Stimulated activated CD8-positive, alpha-beta memory T cell treated with anti-CD3 and anti-CD28 coated beads, Interleukin-15, amount 100 ng/mL, for 48 hours (primary cell): ENCODE measurements at regions not wholly inside any gene's neighbourhood (a gene's known extent, or its start where the extent isn't known, plus 50 kb on each side); places are given as distances from the start of the nearest gene placed in this dataset.
"Not testable (repeated sequence)": the region's sequence is repeated elsewhere in the genome, so short reads cannot be mapped to it uniquely, and the experiment has no call there.

ENCODE experiments used
- DNase-seq, 2 donors: peaks; one replicate each; pipeline ENCODE4 v3.0.0-alpha.2; 2020; ENCODE audit warnings: low read depth in 2 of 2

DNA sequence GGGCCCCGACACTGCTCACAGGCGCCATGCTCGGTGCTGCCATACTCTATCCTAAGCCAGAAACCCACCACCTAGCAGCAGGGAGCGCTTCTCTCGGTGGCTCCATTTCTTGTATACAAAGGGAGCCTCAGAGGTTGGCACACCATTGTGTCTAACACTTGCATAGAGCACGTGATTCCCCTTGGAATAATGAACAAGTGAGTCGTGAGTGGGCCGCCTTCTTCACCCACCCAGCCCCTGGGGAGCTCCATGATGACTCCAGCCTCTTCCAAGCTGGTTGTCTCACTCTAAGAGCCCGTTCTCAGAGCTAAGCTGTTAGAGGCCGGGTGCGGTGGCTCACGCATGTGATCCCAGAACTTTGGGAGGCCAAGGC, 82.3 kb upstream of the ZNF469 start:
- DNase-seq, result no peak

DNA sequence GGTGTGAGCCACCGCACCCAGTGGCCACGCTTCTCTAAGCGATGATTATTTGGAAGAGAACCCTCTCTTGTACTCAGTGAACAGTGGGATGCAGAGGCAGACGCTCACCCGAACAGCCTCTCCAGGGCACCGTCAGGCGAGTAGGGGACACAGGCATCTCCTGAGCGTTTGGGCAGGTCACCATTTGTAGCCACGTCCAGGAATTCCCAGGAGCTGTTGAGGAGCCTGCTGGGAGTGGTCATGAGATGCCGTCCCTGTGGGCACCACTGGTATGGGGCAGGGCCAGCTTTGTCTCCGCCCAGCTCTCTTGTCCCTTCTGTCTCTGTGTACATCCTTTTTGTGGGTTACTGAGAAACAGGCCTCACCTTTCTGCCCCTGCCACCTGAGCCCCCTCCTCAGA, 81.3 kb upstream of the ZNF469 start:
- no peak for DNase-seq

DNA sequence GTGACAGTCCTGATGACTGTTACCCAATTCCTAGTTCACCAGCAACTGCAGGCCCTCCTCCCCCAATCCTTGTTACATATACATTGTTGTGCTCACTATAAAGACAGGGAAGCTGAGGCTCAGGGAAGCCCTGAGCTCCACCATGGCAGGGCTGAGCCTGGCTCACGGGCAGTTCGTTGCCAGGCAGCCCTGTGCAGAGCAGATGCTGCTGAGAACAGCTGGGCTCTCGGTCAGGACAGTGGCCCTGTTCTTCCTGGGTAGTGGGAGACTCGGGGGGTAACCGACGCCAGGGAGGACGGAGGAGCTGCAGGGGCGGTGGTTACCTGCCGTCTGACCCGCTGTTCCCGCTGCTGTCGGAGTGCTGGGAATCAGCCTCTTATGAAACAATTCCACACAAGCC, 80.9 kb upstream of the ZNF469 start:
- no peak for DNase-seq

DNA sequence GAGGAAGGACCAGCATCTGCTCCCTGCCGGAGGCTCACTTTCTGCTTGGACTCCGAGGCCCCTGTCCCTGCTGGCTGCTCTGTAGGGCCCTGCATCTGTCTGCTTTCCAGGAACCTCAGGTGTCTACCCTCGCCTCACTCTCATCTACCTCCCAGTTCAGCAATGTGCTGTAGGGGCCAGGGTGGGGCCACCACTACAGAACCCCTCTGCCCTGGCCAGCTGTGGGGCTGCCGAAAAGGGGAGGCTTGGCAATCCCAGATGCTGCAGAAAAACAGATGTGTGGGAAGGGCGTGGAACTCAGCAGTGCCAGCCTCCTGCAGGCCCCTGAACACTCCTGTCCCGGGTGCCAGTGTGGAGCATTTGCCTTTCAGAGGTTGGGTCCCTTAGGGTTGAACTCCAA, 80.1 kb upstream of the ZNF469 start:
- DNase-seq, result no peak

DNA sequence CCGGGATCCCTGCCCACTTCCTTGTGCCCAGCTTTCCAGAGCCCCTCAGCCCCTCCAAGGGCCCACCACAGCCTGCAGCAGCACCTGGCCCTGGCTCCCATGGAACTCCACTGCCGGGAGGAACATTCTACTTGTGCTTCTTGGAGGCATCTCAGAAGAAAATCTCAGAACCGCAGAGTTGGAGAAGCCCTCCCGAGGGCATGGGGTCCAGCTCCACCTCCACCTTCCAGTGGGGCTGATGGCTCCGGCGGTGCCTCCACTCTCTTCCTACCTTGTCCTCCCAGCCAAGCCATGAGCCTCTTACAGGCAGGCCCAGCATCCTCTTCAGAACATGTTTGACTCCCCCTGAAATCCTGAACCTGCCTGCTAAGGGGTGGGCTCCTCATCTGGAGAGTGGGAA, 79.4 kb upstream of the ZNF469 start:
- DNase-seq, result no peak

DNA sequence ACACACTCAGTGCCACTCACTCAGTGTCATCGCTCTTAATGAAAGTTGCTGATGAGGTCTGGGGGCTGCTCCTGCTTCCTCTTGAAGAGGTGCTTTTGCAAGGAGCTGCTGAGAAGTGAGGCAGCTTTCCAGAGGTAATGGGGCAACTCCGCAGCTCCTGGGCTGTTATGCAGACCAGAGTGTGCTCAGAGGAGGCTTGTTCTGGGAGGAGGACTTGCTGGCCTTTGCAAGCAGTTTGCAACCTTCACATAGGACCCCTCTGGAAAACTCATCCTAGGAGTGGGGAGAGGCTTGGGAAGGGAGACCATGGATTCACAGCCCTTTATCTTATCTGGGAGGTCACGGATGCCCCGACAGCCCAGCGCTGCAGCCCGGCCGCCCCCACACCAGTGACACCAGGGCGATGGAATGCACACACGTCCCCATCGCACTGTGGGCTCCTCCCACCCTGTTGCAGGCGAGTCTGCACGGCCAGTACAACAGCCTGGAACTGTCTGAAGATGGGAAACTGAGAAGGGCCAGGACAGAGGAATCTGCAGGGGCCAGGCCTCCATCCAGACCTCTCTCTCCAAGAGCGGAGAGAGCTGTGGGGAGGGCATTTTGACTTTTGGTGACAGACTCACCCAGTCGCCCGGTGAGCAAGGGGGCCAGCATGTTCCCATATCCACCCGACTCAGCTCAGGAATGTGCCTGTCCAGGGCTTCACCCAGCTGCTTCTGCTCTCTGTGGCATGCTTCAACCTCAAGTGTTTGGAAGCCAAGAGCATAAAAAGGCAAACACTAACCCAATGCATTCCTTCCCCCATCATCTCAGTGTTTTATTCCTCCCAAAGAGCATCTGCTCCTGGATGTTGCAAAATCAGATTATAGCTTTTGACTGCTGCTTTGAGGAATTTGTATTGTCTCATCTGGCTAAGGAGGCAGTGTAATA, 78.6 kb upstream of the ZNF469 start:
- no peak for DNase-seq

DNA sequence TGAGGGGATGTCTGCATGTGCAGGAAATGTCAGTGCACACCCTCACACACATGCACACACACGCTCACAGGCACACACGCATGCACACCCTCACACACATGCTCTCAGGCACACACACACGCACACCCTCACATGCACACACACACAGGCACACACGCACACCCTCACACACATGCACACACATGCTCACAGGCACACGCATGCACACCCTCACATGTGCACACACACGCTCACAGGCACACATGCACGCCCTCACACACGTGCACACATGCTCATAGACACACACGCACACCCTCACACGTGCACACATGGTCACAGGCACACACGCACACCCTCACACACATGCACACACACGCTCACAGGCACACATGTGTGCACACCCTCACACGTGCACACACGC, 77.6 kb upstream of the ZNF469 start:
- DNase-seq, result no peak

DNA sequence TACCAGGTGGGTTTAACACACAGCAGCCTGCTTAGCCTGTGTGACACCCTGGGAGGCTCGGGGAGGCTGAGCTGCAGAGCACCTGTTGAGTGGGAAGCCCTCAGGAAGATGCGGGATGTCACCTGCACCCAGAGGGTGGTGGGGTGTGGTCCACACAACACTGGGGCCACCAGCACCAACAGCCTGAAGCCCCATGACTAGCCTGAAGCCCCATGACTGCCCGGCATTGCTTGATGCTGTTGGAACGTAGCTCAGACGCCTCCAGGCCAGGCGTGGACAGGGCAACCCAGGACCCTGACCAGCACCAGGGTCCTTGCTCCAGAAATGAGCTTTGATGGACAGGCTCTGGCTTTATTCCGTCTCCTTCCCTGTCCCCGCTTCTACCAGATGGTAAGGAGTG, 76.3 kb upstream of the ZNF469 start:
- no peak for DNase-seq

DNA sequence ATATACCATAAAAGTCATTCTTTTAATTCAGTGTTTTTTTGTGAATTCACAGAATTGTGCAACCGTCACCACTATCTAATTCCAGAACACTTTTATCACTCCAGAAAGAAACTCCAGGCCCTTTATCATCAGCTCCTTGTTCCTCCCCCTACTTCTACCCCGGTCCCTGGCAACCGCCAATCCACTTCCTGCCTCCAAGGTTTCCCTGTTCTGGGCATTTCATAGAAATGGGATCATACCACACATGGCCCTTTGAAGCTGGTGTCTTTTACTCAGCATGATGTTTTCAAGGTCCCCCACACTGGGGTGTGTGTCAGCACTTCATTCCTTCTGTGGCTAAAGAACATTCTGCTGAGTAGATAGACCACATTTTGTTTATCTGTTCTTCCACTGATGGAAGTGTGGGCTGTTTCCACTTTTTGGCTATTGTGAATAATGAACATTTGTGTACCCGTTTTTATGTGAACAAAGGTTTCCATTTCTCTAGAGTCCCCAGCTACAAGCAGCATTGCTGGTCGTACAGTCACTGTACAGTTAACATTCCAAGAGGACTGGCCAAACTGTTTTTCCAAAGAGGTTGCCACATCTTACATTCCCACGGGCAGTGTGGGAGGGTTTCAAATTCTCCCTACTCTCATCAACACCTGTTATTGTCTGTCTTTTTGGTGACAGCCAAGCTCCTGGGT, 75.8 kb upstream of the ZNF469 start:
- DNase-seq, result no peak

DNA sequence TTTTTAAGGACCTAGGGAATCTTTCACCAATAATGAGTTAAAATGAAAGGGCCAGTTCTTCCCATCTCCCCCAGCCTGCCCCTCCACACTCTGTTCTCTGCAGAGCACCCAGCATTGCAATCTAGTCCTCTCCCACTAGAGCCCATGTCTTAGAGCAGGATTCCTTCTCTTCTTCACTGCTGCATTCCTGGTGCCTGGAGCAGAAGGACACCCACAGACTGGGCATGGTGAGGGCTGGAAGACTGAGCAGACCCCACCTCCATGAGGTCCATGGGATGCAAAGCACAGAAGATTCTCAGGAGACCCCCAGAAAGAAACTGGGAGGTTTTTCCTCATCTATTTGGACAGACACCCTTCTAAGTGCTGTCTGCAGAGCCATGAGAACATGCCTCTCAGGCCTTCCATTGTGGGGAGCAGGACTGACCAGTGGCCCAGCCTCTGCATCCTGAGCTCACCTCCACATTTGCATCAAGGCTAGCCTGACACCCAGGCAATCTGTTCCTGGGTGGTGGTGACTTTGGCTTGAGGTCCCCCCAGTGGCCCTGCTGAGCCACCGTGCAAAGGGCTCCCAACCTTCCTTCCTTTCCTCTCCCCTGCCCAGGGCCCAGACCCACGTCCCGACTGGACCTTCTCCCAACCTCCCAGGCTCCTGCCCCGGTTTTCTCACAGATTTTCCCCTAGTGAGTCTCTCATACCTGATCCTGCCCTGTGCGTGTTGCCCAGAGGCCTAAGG, 74.2 kb upstream of the ZNF469 start:
- no peak for DNase-seq

DNA sequence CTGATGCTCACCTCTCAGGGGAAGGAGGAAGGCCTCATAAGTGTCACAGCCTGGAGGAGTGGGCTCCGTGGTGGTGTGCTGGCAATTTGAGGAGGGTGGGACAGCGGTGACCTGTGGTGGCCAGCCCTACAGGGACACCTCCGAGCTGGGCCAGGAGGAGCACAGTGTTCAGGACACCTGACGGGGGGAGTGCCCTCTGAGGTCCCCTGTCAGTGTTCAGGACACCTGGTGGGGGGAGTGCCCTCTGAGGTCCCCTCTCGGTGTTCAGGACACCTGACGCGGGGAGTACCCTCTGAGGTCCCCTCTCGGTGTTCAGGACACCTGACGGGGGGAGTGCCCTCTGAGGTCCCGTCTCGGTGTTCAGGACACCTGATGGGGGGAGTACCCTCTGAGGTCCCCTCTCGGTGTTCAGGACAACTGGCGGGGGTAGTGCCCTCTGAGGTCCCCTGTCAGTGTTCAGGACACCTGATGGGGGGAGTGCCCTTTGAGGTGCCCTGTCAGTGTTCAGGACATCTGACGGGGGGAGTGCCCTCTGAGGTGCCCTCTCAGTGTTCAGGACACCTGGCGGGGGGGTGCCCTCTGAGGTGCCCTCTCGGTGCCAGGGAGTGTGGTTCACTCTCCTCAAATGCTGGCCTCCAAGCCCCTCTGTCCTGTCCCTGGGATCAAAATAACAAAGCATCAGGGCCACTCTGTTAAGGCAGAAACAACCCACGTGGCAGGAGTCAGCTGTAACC, 73.4 kb upstream of the ZNF469 start:
- DNase-seq, result no peak

DNA sequence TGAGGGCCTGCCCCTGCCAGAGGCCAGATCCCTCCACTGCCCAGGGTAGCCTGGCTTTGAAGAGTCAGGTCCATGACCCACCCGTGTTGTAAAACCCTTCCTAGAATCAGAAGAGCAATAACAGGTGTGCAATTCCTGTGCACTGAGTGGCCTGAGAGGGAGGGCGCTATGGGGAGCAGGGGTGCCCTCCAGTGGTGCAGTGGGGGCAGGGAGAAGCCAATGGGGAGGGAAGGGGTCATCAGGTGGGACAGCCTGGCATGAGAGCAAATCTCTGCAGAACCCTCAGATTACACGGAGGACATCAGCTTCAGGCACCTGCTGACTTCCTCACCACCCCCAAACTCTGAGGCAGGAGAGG, 72.9 kb upstream of the ZNF469 start:
- no peak for DNase-seq

DNA sequence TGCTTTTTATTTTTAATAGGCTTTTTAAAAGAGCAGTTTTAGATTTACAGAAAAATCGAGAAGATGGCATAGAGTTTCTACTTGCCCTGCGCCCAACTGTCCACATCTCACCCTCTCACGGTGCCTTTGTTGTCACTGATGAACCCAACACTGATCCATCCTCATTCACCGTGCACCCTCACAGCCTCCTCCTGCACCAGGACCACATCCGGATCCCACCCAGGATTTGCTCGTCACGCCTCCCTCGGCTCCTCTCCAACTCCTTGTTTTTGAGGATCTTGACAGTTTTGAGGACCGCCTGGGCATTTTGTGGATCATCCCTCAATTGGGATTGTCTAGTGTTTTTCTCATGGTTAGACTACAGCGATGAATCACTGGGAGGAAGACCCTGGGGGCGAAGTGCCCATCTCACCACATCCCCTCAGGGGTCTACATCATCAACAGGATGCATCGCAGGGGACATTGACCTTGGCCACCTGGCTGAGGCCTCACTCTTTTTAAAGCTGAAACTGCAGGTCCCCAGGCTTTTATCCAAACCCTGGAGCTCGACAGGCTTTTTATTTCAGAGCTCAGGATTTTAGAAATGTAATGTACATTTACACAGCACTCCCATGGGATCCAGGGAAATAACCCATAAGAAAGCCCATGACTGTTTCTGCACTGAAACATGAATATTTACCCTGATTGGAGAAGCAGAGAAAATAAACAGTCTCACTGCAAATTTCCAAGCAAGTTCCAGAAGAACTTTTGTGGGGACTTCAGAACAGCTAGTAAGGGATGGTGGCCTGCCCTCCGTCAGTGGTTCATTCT, 71.8 kb upstream of the ZNF469 start:
- no peak for DNase-seq

DNA sequence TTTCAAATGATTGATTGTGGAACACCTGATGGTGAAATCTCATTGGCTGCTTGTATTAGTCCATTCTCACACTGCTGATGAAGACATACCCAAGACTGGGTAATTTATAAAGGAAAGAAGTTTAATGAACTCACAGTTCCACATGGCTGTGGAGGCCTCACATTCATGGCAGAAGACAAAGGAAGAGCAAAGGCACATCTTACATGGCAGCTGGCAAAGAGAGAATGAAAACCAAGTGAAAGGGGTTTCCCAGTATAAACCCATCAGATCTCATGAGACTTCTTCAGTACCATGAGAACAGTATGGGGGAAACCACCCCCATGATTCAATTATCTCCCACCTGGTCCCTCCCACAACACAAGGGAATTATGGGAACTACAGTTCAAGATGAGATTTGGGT, 70.9 kb upstream of the ZNF469 start:
- DNase-seq, result not testable (repeated sequence)

DNA sequence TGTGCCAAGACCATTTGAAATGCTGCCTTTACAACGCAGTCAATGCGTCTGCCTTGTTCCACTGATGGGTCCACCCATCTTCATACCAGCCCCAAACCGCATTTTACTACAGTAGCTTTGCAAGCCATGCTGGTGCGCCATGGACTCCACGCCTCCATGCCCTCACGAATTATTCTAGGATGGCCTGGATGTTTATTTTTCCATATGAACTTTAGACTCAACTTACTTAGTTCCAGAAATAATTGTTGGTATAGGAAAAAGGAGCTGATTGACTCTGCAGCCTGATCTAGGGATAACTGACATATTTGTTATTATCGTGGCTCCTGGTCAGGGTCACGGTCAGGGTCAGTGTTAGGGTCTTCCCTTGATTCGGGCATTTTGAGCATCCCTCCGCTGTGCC, 70.0 kb upstream of the ZNF469 start:
- DNase-seq, result no peak

DNA sequence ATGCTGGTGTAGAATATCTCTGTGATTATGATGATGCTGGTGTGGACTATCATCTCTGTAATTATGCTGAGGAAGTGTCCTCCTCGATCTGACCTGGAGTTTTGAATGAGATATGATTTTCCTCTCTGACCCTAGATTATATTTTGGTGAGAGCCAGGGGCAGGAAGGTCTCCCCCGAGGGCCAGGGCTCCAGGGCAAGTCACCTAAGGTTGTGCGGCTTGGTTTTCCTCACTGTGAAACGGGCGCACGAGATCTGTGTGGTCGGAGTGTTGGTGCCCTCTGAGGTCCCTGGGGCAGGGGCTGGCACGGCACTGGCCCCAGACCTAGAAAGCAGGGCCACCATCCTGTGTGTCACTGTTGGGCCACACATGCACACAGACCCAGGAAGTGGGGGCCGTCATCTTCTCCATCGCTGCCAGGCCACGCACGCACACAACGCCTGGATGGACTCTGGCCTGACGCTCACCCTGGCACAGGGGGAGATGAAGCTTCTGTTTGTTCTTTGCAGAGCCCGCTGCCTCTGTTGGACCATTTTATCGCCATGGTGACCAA, 67.7 kb upstream of the ZNF469 start:
- no peak for DNase-seq

DNA sequence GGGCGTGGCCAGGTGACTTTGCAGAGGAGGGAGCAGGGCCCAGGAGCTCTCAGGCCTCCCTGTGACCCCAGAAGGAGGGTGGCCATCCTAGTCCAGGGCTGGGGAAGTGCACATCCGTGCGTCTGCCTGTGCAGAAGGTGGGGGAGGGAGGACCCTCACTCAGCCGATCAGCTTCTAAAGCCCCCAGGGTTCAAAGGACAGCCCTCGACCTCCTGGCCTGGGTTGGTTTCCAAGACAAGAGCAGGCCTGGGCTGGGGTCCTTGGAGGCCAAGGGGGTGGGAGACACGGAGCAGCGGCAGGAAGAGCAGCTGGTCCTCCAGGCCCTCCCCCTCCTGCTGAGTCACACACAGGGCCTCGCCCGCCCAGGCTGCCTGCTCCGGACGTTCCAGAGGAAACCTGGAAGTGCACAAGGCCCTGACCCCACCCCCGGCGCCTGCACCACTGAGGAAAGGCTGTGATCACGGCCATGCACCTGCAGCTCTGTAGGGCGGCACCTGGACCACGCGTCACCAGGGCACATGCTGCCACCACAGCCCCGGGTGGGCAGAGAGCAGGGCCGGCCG, 67.1 kb upstream of the ZNF469 start:
- DNase-seq, result no peak

DNA sequence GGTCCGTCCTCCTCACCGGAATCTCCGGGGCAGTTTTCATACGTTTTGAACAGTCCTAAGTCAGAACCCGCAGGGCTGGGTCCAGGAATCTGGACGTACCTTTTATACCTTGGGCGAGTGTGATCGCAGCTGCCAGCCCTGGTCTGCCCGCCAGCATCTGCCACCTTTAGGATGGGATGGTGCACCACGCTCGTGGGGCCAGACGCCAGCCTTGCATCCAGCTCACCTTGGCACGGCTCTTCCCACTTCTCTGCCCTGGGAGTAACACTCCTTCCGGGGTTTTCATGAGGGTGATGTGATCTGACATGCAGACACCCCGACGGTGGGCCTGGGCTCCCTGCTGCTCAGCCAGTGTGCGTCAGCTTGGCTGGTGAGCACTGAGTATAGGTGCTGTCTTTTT, 66.6 kb upstream of the ZNF469 start:
- no peak for DNase-seq

DNA sequence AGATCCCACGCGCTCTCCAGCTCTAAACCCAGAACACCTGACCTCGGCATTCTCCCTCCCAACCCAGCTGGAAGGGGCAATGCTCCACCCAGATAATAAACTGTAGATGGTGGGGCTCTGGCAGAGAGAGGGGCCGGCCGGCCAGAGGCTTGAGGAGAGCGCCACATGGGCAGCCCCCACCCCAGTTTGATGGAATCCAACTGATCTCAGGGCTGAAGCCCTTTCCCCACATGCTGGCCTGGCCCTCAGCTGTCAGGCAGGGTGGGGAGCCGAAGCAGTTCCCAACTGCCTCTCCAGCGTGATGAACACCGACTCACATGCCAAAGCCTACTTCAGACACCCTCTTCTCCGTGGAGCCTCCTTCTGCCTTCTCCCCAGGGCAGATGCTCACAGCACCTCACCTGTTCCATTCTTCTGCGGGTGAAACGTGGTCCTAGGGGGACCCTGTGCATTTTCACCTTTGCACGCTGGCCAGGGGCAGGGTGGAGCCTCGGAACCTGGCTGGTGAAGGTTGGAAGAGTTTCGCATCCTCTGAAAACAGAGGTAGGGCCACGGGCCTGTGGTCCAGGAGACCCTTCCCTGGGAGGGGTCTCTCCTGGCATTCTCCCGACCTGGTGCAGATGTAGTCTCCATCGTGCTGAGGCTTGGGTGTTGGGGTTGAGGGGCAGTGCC, 65.7 kb upstream of the ZNF469 start:
- DNase-seq, result no peak

DNA sequence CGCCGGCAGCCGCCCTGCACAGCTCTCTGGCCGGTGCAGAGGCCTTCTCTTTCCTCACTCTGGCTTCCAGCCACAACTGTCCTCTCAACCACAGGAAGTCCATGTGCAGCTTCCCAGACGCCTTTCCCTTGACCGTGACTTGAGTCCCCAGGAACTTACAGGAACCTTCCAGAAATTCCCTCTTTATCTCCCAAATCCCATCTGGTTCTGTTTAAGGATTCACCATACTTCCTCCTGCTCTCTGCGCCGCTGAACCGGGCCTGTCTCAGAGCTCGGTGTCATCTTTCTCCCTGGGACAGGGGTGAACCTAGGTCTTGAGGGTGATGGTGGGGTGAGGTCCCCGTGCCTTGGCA, 65.2 kb upstream of the ZNF469 start:
- no peak for DNase-seq
